ENCODE measurements at regions not wholly inside any gene's neighbourhood (a gene's known extent, or its start where the extent isn't known, plus 50 kb on each side); places are given as distances from the start of the nearest gene placed in this dataset.

GRCh38 chr9:110125207-110125751 is 82.7 kb downstream of the C9orf152 start (continued):
- no peak for TF ChIP-seq RNF219 (CRISPR knock-in tag; IDR thresholded peaks at IDR 0.05)
- no peak for TF ChIP-seq HNF1A (IDR thresholded peaks at IDR 0.05; ENCODE audit: low read depth)
- peak; percentile 16; the same call in 1 of the 2 replicates for TF ChIP-seq HNF1A (CRISPR knock-in tag; IDR thresholded peaks at IDR 0.05; ENCODE audit: borderline replicate concordance)
- TF ChIP-seq POLR2AphosphoS5 (IDR thresholded peaks at IDR 0.05; ENCODE audit: low read depth, low read length) = peak; percentile 72
- TF ChIP-seq ZNF782 (CRISPR knock-in tag; IDR thresholded peaks at IDR 0.05; ENCODE audit: borderline replicate concordance) = no peak
- TF ChIP-seq ZNF12 (CRISPR knock-in tag; IDR thresholded peaks at IDR 0.05) = no peak
- TF ChIP-seq NR2F2 (IDR thresholded peaks at IDR 0.05; ENCODE audit: borderline replicate concordance, low read depth) = no peak
- TF ChIP-seq TOPORS (CRISPR knock-in tag; IDR thresholded peaks at IDR 0.05) = no peak
- 0 out of 2 replicates have a peak, but pooled peaks have one; percentile 40 for TF ChIP-seq ZNF547 (CRISPR knock-in tag; IDR thresholded peaks at IDR 0.05)
- TF ChIP-seq RAD21 (CRISPR knock-in tag; IDR thresholded peaks at IDR 0.05) = 0 out of 2 replicates have a peak, but pooled peaks have one; percentile 9
- TF ChIP-seq ZNF83 (CRISPR knock-in tag; IDR thresholded peaks at IDR 0.05; ENCODE audit: borderline replicate concordance) = no peak
- no peak for TF ChIP-seq THAP7 (CRISPR knock-in tag; IDR thresholded peaks at IDR 0.05)
- no peak for TF ChIP-seq HMGA1 (CRISPR knock-in tag; conservative IDR thresholded peaks at IDR 0.05)
- TF ChIP-seq ZNF232 (CRISPR knock-in tag; IDR thresholded peaks at IDR 0.05; ENCODE audit: borderline replicate concordance) = peak; percentile 80; the same call in 1 of the 2 replicates
- no peak for TF ChIP-seq ZNF382 (CRISPR knock-in tag; IDR thresholded peaks at IDR 0.05; ENCODE audit: borderline replicate concordance)
- TF ChIP-seq MAFG (CRISPR knock-in tag; IDR thresholded peaks at IDR 0.05) = no peak
- TF ChIP-seq ZBTB46 (CRISPR knock-in tag; IDR thresholded peaks at IDR 0.05; ENCODE audit: borderline replicate concordance) = no peak
- no peak for TF ChIP-seq ZNF17 (CRISPR knock-in tag; IDR thresholded peaks at IDR 0.05)
- no peak for TF ChIP-seq ZNF75D (CRISPR knock-in tag; IDR thresholded peaks at IDR 0.05; ENCODE audit: borderline replicate concordance)
